Loucy (cell line): ENCODE measurements at regions not wholly inside any gene's neighbourhood (a gene's known extent, or its start where the extent isn't known, plus 50 kb on each side); places are given as distances from the start of the nearest gene placed in this dataset.

Experiments used
- CTCF ChIP-seq: fragments of 200-600 bp; sonication (generic); conservative IDR thresholded peaks from 2 replicates; pipeline ENCODE4 v1.5.1; 2014; ENCODE audit warnings: mild to moderate bottlenecking, antibody characterized with exemption, low read length
- EZH2phosphoT487 ChIP-seq: fragments of 200-600 bp; IDR thresholded peaks from 2 replicates; pipeline ENCODE4 v1.6.1; 2018; ENCODE audit warnings: antibody characterized with exemption, mild to moderate bottlenecking, moderate library complexity, borderline replicate concordance

- no peak for TF ChIP-seq CTCF
- TF ChIP-seq EZH2phosphoT487, result no peak
These were observed 641.1 kb downstream of the PLA2G4A start for GRCh38 chr1:187469836-187470235.
